Smooth muscle cell (in vitro differentiated cells): ENCODE measurements at regions not wholly inside any gene's neighbourhood (a gene's known extent, or its start where the extent isn't known, plus 50 kb on each side); places are given as distances from the start of the nearest gene placed in this dataset.

ENCODE experiments used
- DNase-seq: peaks from one replicate; lab custom pipeline; 2025; ENCODE audit not compliant: unreplicated experiment; lab: John Stamatoyannopoulos, UW
- H2AFZ ChIP-seq: fragments of 200-600 bp; sonication (generic); 2 replicates; pipeline ENCODE4 v1.6.0; 2016; ENCODE audit warnings: antibody characterized with exemption, low read depth, mild to moderate bottlenecking
- H3F3A ChIP-seq: fragments of 200-600 bp; sonication (generic); 2 replicates; pipeline ENCODE4 v1.6.0; 2017; ENCODE audit warnings: antibody characterized with exemption, low read depth
- H3K27ac ChIP-seq: fragments of 200-600 bp; sonication (generic); 2 replicates; pipeline ENCODE4 v1.5.1; 2016; ENCODE audit warnings: low read depth, mild to moderate bottlenecking
- H3K27me3 ChIP-seq: fragments of 200-600 bp; sonication (generic); 2 replicates; pipeline ENCODE4 v1.6.1; 2016; ENCODE audit warnings: low read depth, mild to moderate bottlenecking
- H3K36me3 ChIP-seq: fragments of 200-600 bp; sonication (generic); 2 replicates; pipeline ENCODE4 v1.5.1; 2016; ENCODE audit warnings: low read depth
- H3K4me1 ChIP-seq: fragments of 200-600 bp; sonication (generic); 2 replicates; pipeline ENCODE4 v1.5.1; 2016; ENCODE audit warnings: low read depth
- H3K4me2 ChIP-seq: fragments of 200-600 bp; sonication (generic); 2 replicates; pipeline ENCODE4 v1.6.0; 2016; ENCODE audit warnings: mild to moderate bottlenecking
- H3K4me3 ChIP-seq: fragments of 200-600 bp; sonication (generic); 2 replicates; pipeline ENCODE4 v1.5.1; 2016; ENCODE audit warnings: mild to moderate bottlenecking
- H3K79me2 ChIP-seq: fragments of 200-600 bp; sonication (generic); 2 replicates; pipeline ENCODE4 v1.6.0; 2016; ENCODE audit warnings: low read depth, mild to moderate bottlenecking
- H3K9ac ChIP-seq: fragments of 200-600 bp; sonication (generic); 2 replicates; pipeline ENCODE4 v1.6.0; 2016; ENCODE audit warnings: low read depth
- H3K9me3 ChIP-seq: fragments of 200-600 bp; sonication (generic); replicated peaks from 2 replicates; pipeline ENCODE4 v1.5.1; 2016; ENCODE audit warnings: low read depth
- H4K20me1 ChIP-seq: fragments of 200-600 bp; sonication (generic); 2 replicates; pipeline ENCODE4 v1.6.0; 2016; ENCODE audit warnings: low read depth
- CTCF ChIP-seq: fragments of 200-600 bp; sonication (generic); IDR thresholded peaks from 2 replicates; pipeline ENCODE4 v1.5.1; 2017; ENCODE audit warnings: borderline replicate concordance, mild to moderate bottlenecking, antibody characterized with exemption; ENCODE audit not compliant: insufficient read depth, poor library complexity, severe bottlenecking
- WGBS: methylation state at CpG from one replicate; pipeline ENCODE4 v1.1.7; 2016; ENCODE audit warnings: low lambda C conversion rate; 5-methylcytosine and 5-hydroxymethylcytosine counted together

GRCh38 chr3:103067963-103068362, 633.1 kb downstream of the ZPLD1 start:
- H3F3A ChIP-seq: no peaks in the 10 kb centered on the region
- DNase-seq: no peak
- TF ChIP-seq CTCF: no peak
- H3K4me2 ChIP-seq: no peak overlapping the region
- H4K20me1 ChIP-seq: no peaks in the 10 kb centered on the region
- H3K27ac ChIP-seq: no peak overlapping the region
- no peak overlapping the region for H3K9ac ChIP-seq
- WGBS: 93% methylated on average over 2 of the region's 2 CpGs
- H3K79me2 ChIP-seq: no peaks in the 10 kb centered on the region
- no peaks in the 10 kb centered on the region for H3K4me1 ChIP-seq
- no peaks in the 10 kb centered on the region for H3K36me3 ChIP-seq
- no peak overlapping the region for H3K4me3 ChIP-seq
- no peak overlapping the region for H2AFZ ChIP-seq
- no peaks in the 10 kb centered on the region for H3K27me3 ChIP-seq
- no peaks in the 10 kb centered on the region for H3K9me3 ChIP-seq

GRCh38 chr3:103075282-103075681, 640.5 kb downstream of the ZPLD1 start:
- Histone ChIP-seq H3K9ac (no peak overlapping the region), H3K4me1 (no peaks in the 10 kb centered on the region), H3K79me2 (no peaks in the 10 kb centered on the region), H3K4me3 (no peak overlapping the region), H3K36me3 (no peaks in the 10 kb centered on the region), H3K27ac (no peak overlapping the region), H3K27me3 (no peaks in the 10 kb centered on the region), H3K9me3 (no peaks in the 10 kb centered on the region), H4K20me1 (no peaks in the 10 kb centered on the region), H3F3A (no peaks in the 10 kb centered on the region), H3K4me2 (no peak overlapping the region), H2AFZ (no peak overlapping the region)
- no peak for TF ChIP-seq CTCF
- WGBS: 73% methylated on average over 2 of the region's 2 CpGs
- no peak for DNase-seq

GRCh38 chr3:103077910-103078309, 643.1 kb downstream of the ZPLD1 start:
- Histone ChIP-seq H3F3A (no peaks in the 10 kb centered on the region), H3K79me2 (no peaks in the 10 kb centered on the region), H3K4me2 (no peak overlapping the region), H2AFZ (no peak overlapping the region), H3K27ac (no peak overlapping the region), H3K27me3 (no peaks in the 10 kb centered on the region), H3K4me3 (no peak overlapping the region), H3K9ac (no peak overlapping the region), H3K36me3 (no peaks in the 10 kb centered on the region), H4K20me1 (no peaks in the 10 kb centered on the region), H3K9me3 (no peaks in the 10 kb centered on the region), H3K4me1 (no peaks in the 10 kb centered on the region)
- 94% methylated on average over 3 of the region's 3 CpGs for WGBS
- no peak for DNase-seq
- no peak for TF ChIP-seq CTCF

- no peaks in the 10 kb centered on the region for H3K27me3 ChIP-seq
- no peak for DNase-seq
- no peak overlapping the region for H3K4me3 ChIP-seq
- no peak for TF ChIP-seq CTCF
- H3K36me3 ChIP-seq: no peaks in the 10 kb centered on the region
- H3K27ac ChIP-seq: no peak overlapping the region
- no peaks in the 10 kb centered on the region for H3F3A ChIP-seq
- H4K20me1 ChIP-seq: no peaks in the 10 kb centered on the region
- H3K9me3 ChIP-seq: no peaks in the 10 kb centered on the region
- no peaks in the 10 kb centered on the region for H3K79me2 ChIP-seq
- no peak overlapping the region for H2AFZ ChIP-seq
- H3K9ac ChIP-seq: no peak overlapping the region
- WGBS: 78% methylated on average over 1 of the region's 1 CpG
- H3K4me1 ChIP-seq: no peaks in the 10 kb centered on the region
- H3K4me2 ChIP-seq: no peak overlapping the region
These were observed 647.7 kb downstream of the ZPLD1 start for GRCh38 chr3:103082501-103082900.
